H1 (cell line): ENCODE measurements at regions not wholly inside any gene's neighbourhood (a gene's known extent, or its start where the extent isn't known, plus 50 kb on each side); places are given as distances from the start of the nearest gene placed in this dataset.

Experiments used
- CEBPB ChIP-seq: IDR thresholded peaks from 2 replicates; pipeline ENCODE4 v1.6.1; 2012; ENCODE audit warnings: low read depth, low read length
- CHD2 ChIP-seq: IDR thresholded peaks from 2 replicates; pipeline ENCODE4 v1.6.1; 2012; ENCODE audit warnings: low read length, improper control_type of control experiment
- CREB1 ChIP-seq: IDR thresholded peaks from 2 replicates; pipeline ENCODE4 v1.6.1; 2012; ENCODE audit warnings: inconsistent platforms
- EP300 ChIP-seq, 2 experiments: IDR thresholded peaks; 1 replicate in 1 of 2; 2 replicates in 1 of 2; pipeline ENCODE4 v1.6.1; 2011 to 2012; ENCODE audit warnings: low read depth in 2 of 2, low read length in 2 of 2, mild to moderate bottlenecking in 2 of 2, borderline replicate concordance in 1 of 2, inconsistent platforms in 1 of 2, moderate library complexity in 1 of 2
- EZH2 ChIP-seq: fragments of 200-600 bp; sonication (generic); IDR thresholded peaks from 2 replicates; pipeline ENCODE4 v1.7.1; 2012; ENCODE audit warnings: low read depth, mild to moderate bottlenecking, moderate library complexity, low read length, inconsistent platforms; ENCODE audit not compliant: severe bottlenecking
- NRF1 ChIP-seq: IDR thresholded peaks from 2 replicates; pipeline ENCODE4 v1.6.1; 2011; ENCODE audit warnings: mild to moderate bottlenecking, low read depth, low read length, improper control_type of control experiment
- POLR2A ChIP-seq, 2 experiments: IDR thresholded peaks; 1 replicate in 1 of 2; 2 replicates in 1 of 2; pipeline ENCODE4 v1.6.1; 2011; ENCODE audit warnings: low read depth in 2 of 2, low read length in 2 of 2, mild to moderate bottlenecking in 2 of 2; ENCODE audit errors: control extremely low read depth in 1 of 2
- POLR2AphosphoS5 ChIP-seq: IDR thresholded peaks from 2 replicates; pipeline ENCODE4 v1.6.1; 2011; ENCODE audit warnings: low read depth, low read length
- RAD21 ChIP-seq, 2 experiments: IDR thresholded peaks in 1 of 2; conservative IDR thresholded peaks in 1 of 2; 2 replicates each; pipeline ENCODE4 v1.6.1; 2011; ENCODE audit warnings: low read depth in 2 of 2, low read length in 2 of 2, improper control_type of control experiment in 1 of 2, inconsistent platforms in 1 of 2, mild to moderate bottlenecking in 1 of 2, moderate library complexity in 1 of 2
- SIRT6 ChIP-seq: IDR thresholded peaks from one replicate; pipeline ENCODE4 v1.7.1; 2012; ENCODE audit warnings: low read length, inconsistent platforms
- SP1 ChIP-seq: IDR thresholded peaks from 2 replicates; pipeline ENCODE4 v1.6.1; 2011; ENCODE audit warnings: low read depth, low read length
- TEAD4 ChIP-seq: IDR thresholded peaks from 2 replicates; pipeline ENCODE4 v1.6.1; 2012; ENCODE audit warnings: low read depth, low read length, inconsistent platforms, mixed read lengths
- TF ChIP-seq, protein P1 (sequence below), 3 experiments: IDR thresholded peaks; 1 replicate in 2 of 3; 2 replicates in 1 of 3; pipeline versions ENCODE4 v1.5.1 to v1.6.1; 2011; ENCODE audit warnings: low read length in 3 of 3, mild to moderate bottlenecking in 3 of 3, inconsistent platforms in 2 of 3, low read depth in 1 of 3, moderate library complexity in 1 of 3; ENCODE audit not compliant: insufficient read depth in 1 of 3; ENCODE audit errors: control extremely low read depth in 1 of 3
- TF ChIP-seq, protein P2 (sequence below): IDR thresholded peaks from 2 replicates; pipeline ENCODE4 v1.6.1; 2012; ENCODE audit warnings: low read length, inconsistent platforms

DNA sequence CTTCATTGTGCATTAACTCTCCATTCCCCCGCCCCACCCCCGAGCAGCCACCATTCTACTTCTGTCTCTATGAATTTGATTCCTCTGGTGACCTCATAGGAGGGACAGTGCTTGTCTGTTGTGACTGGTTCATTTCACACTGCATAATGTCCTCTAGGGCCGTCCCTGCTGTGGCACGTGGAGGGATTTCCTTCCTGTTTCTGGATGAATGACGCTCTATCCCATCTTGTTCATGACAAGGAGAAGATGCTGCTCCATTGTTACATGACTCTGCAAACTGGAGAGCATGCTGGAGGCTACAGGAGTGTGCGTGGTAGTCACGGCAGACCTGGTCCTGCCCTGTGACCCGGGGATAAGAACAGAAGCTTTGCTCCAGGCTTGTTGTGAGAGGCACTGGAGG is 61.3 kb downstream of the RTL6 start:
- TF ChIP-seq SP1, result no peak
- no peak for TF ChIP-seq POLR2AphosphoS5
- TF ChIP-seq EZH2, result no peak
- TF ChIP-seq SIRT6, result no peak
- TF ChIP-seq RAD21 (IDR thresholded peaks at IDR 0.05 in 1 of 2, conservative IDR thresholded peaks at IDR 0.05 in 1 of 2; ENCODE audit: low read depth in 2 of 2, low read length in 2 of 2), result no peak
- TF ChIP-seq, protein P1, sequence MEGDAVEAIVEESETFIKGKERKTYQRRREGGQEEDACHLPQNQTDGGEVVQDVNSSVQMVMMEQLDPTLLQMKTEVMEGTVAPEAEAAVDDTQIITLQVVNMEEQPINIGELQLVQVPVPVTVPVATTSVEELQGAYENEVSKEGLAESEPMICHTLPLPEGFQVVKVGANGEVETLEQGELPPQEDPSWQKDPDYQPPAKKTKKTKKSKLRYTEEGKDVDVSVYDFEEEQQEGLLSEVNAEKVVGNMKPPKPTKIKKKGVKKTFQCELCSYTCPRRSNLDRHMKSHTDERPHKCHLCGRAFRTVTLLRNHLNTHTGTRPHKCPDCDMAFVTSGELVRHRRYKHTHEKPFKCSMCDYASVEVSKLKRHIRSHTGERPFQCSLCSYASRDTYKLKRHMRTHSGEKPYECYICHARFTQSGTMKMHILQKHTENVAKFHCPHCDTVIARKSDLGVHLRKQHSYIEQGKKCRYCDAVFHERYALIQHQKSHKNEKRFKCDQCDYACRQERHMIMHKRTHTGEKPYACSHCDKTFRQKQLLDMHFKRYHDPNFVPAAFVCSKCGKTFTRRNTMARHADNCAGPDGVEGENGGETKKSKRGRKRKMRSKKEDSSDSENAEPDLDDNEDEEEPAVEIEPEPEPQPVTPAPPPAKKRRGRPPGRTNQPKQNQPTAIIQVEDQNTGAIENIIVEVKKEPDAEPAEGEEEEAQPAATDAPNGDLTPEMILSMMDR (IDR thresholded peaks at IDR 0.05; ENCODE audit: control extremely low read depth in 1 of 3, insufficient read depth in 1 of 3, low read depth in 1 of 3, low read length in 3 of 3), result no peak
- no peak for TF ChIP-seq CEBPB
- no peak for TF ChIP-seq NRF1
- TF ChIP-seq CREB1, result no peak
- TF ChIP-seq TEAD4, result no peak
- TF ChIP-seq, protein P2, sequence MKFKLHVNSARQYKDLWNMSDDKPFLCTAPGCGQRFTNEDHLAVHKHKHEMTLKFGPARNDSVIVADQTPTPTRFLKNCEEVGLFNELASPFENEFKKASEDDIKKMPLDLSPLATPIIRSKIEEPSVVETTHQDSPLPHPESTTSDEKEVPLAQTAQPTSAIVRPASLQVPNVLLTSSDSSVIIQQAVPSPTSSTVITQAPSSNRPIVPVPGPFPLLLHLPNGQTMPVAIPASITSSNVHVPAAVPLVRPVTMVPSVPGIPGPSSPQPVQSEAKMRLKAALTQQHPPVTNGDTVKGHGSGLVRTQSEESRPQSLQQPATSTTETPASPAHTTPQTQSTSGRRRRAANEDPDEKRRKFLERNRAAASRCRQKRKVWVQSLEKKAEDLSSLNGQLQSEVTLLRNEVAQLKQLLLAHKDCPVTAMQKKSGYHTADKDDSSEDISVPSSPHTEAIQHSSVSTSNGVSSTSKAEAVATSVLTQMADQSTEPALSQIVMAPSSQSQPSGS, result no peak
- no peak for TF ChIP-seq CHD2
- TF ChIP-seq EP300 (IDR thresholded peaks at IDR 0.05; ENCODE audit: borderline replicate concordance in 1 of 2, low read depth in 2 of 2, low read length in 2 of 2), result no peak
- no peak for TF ChIP-seq POLR2A (IDR thresholded peaks at IDR 0.05; ENCODE audit: control extremely low read depth in 1 of 2, low read depth in 2 of 2, low read length in 2 of 2)
